ENCODE measurements at regions not wholly inside any gene's neighbourhood (a gene's known extent, or its start where the extent isn't known, plus 50 kb on each side); places are given as distances from the start of the nearest gene placed in this dataset.

- CTCF ChIA-PET, result interaction anchor here (0.7 kb wide), 1 partner anchor 682 kb away, joined by 3 read pairs; no protein-coding TSS in a partner anchor
Observed at GRCh38 chr13:57036290-57036689, 104.4 kb upstream of the PRR20A start.

DNA sequence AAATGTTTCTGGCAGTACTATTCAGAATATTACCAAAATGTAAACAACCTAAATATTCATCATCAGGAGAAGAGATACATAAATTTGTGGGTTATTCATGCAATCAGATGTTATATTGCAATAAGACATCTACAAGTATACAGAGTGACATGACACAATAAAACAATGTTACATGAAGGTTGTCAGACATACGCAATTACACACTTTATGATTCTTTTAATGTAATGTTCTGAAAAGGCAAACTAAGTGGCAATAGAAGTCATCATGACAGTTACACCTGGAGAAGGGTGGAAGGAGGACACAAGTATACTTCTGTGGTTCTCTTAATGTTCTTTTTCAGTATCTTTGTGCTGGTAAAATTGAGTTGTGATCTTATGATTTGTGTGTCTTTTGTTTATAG, 95.8 kb upstream of the PRR20A start:
- Histone ChIP-seq H3K4me3 (ENCODE audit: low read depth, low read length) (no peak overlapping the region), H3K9me3 (ENCODE audit: control insufficient read depth, insufficient read depth, low read depth, low read length) (no peaks in the 10 kb centered on the region), H3K36me3 (ENCODE audit: control insufficient read depth in 2 of 2, insufficient read depth in 1 of 2, low read length in 2 of 2) (no peaks in the 10 kb centered on the region), H3K27ac (ENCODE audit: extremely low read depth, low read depth, low read length) (no peak overlapping the region), H3K4me1 (ENCODE audit: control insufficient read depth, insufficient read depth, low read length) (no peaks in the 10 kb centered on the region)
- CTCF ChIA-PET, result no interaction called here
- TF ChIP-seq GFI1B (tag by site-specific recombination; IDR thresholded peaks at IDR 0.05), result no peak
- no peak for TF ChIP-seq ZNF624 (tag by site-specific recombination; IDR thresholded peaks at IDR 0.05)
- no peak for TF ChIP-seq SETDB1 (IDR thresholded peaks at IDR 0.05; ENCODE audit: insufficient read length, low read length)
- no peak for TF ChIP-seq ZNF660 (tag by site-specific recombination; IDR thresholded peaks at IDR 0.05)
- no peak for TF ChIP-seq ZNF610 (tag by site-specific recombination; IDR thresholded peaks at IDR 0.05; ENCODE audit: borderline replicate concordance)
- no peak for TF ChIP-seq ZNF785 (tag by site-specific recombination; IDR thresholded peaks at IDR 0.05)
- TF ChIP-seq ZNF404 (tag by site-specific recombination; IDR thresholded peaks at IDR 0.05), result no peak
- TF ChIP-seq, protein P1, sequence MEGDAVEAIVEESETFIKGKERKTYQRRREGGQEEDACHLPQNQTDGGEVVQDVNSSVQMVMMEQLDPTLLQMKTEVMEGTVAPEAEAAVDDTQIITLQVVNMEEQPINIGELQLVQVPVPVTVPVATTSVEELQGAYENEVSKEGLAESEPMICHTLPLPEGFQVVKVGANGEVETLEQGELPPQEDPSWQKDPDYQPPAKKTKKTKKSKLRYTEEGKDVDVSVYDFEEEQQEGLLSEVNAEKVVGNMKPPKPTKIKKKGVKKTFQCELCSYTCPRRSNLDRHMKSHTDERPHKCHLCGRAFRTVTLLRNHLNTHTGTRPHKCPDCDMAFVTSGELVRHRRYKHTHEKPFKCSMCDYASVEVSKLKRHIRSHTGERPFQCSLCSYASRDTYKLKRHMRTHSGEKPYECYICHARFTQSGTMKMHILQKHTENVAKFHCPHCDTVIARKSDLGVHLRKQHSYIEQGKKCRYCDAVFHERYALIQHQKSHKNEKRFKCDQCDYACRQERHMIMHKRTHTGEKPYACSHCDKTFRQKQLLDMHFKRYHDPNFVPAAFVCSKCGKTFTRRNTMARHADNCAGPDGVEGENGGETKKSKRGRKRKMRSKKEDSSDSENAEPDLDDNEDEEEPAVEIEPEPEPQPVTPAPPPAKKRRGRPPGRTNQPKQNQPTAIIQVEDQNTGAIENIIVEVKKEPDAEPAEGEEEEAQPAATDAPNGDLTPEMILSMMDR (tag by site-specific recombination; IDR thresholded peaks at IDR 0.05), result no peak
- TF ChIP-seq ZNF175 (tag by site-specific recombination; IDR thresholded peaks at IDR 0.05), result no peak
- TF ChIP-seq ZNF600 (tag by site-specific recombination; IDR thresholded peaks at IDR 0.05), result no peak
- TF ChIP-seq GLI2 (tag by site-specific recombination; IDR thresholded peaks at IDR 0.05; ENCODE audit: borderline replicate concordance, low read depth), result no peak
- TF ChIP-seq ZSCAN16 (tag by site-specific recombination; IDR thresholded peaks at IDR 0.05), result no peak
- TF ChIP-seq HOXC10 (CRISPR knock-in tag; IDR thresholded peaks at IDR 0.05), result no peak
- no peak for TF ChIP-seq ZNF214 (tag by site-specific recombination; IDR thresholded peaks at IDR 0.05; ENCODE audit: borderline replicate concordance)
- TF ChIP-seq ZNF354C (tag by site-specific recombination; IDR thresholded peaks at IDR 0.05; ENCODE audit: borderline replicate concordance, low read depth), result no peak
- POLR2A ChIA-PET, result no interaction called here

More at GRCh38 chr13:57036290-57036689, 104.4 kb upstream of the PRR20A start:
- POLR2A ChIA-PET, result no interaction called here
- Histone ChIP-seq H3K4me3 (ENCODE audit: low read depth, low read length) (no peak overlapping the region), H3K27ac (ENCODE audit: extremely low read depth, low read depth, low read length) (no peak overlapping the region), H3K4me1 (ENCODE audit: control insufficient read depth, insufficient read depth, low read length) (no peaks in the 10 kb centered on the region), H3K9me3 (ENCODE audit: control insufficient read depth, insufficient read depth, low read depth, low read length) (no peaks in the 10 kb centered on the region), H3K36me3 (ENCODE audit: control insufficient read depth in 2 of 2, insufficient read depth in 1 of 2, low read length in 2 of 2) (no peaks in the 10 kb centered on the region)
- TF ChIP-seq ZNF629 (tag by site-specific recombination; IDR thresholded peaks at IDR 0.05) (no peak), KLF9 (tag by site-specific recombination; IDR thresholded peaks at IDR 0.05; ENCODE audit: low read depth) (no peak), ZBTB49 (tag by site-specific recombination; IDR thresholded peaks at IDR 0.05; ENCODE audit: low read depth) (no peak), ZBTB17 (tag by site-specific recombination; IDR thresholded peaks at IDR 0.05) (no peak), ZNF24 (tag by site-specific recombination; IDR thresholded peaks at IDR 0.05) (no peak), HOXA7 (CRISPR knock-in tag; IDR thresholded peaks at IDR 0.05; ENCODE audit: borderline replicate concordance) (no peak), KLF17 (tag by site-specific recombination; IDR thresholded peaks at IDR 0.05) (no peak), ZNF146 (tag by site-specific recombination; IDR thresholded peaks at IDR 0.05) (no peak), GLI2 (tag by site-specific recombination; IDR thresholded peaks at IDR 0.05; ENCODE audit: borderline replicate concordance, low read depth) (no peak), ZNF23 (tag by site-specific recombination; IDR thresholded peaks at IDR 0.05; ENCODE audit: borderline replicate concordance) (no peak), ZNF501 (tag by site-specific recombination; IDR thresholded peaks at IDR 0.05) (no peak), ZEB2 (tag by site-specific recombination; IDR thresholded peaks at IDR 0.05) (no peak), GLIS2 (tag by site-specific recombination; IDR thresholded peaks at IDR 0.05) (no peak)
